ENCODE measurements at regions not wholly inside any gene's neighbourhood (a gene's known extent, or its start where the extent isn't known, plus 50 kb on each side); places are given as distances from the start of the nearest gene placed in this dataset.

- TF ChIP-seq, protein P1, sequence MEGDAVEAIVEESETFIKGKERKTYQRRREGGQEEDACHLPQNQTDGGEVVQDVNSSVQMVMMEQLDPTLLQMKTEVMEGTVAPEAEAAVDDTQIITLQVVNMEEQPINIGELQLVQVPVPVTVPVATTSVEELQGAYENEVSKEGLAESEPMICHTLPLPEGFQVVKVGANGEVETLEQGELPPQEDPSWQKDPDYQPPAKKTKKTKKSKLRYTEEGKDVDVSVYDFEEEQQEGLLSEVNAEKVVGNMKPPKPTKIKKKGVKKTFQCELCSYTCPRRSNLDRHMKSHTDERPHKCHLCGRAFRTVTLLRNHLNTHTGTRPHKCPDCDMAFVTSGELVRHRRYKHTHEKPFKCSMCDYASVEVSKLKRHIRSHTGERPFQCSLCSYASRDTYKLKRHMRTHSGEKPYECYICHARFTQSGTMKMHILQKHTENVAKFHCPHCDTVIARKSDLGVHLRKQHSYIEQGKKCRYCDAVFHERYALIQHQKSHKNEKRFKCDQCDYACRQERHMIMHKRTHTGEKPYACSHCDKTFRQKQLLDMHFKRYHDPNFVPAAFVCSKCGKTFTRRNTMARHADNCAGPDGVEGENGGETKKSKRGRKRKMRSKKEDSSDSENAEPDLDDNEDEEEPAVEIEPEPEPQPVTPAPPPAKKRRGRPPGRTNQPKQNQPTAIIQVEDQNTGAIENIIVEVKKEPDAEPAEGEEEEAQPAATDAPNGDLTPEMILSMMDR (IDR thresholded peaks at IDR 0.05) = no peak
- TF ChIP-seq POLR2A (IDR thresholded peaks at IDR 0.05) = no peak
These were observed 228.7 kb upstream of the POU3F2 start for GRCh38 chr6:98605705-98606104.
